GM12873 (cell line): ENCODE measurements at regions not wholly inside any gene's neighbourhood (a gene's known extent, or its start where the extent isn't known, plus 50 kb on each side); places are given as distances from the start of the nearest gene placed in this dataset.

Experiments used
- CTCF ChIP-seq: IDR thresholded peaks from 2 replicates; pipeline ENCODE4 v1.5.1; 2012; ENCODE audit warnings: low read depth, mild to moderate bottlenecking, moderate library complexity, low read length, control low read depth; ENCODE audit not compliant: insufficient read depth; ENCODE audit errors: missing control alignments

- no peak for TF ChIP-seq CTCF
These were observed 404.8 kb upstream of the FAT3 start for GRCh38 chr11:91819777-91820176.

- no peak for TF ChIP-seq CTCF
These were observed 405.4 kb upstream of the FAT3 start for GRCh38 chr11:91819195-91819594.

DNA sequence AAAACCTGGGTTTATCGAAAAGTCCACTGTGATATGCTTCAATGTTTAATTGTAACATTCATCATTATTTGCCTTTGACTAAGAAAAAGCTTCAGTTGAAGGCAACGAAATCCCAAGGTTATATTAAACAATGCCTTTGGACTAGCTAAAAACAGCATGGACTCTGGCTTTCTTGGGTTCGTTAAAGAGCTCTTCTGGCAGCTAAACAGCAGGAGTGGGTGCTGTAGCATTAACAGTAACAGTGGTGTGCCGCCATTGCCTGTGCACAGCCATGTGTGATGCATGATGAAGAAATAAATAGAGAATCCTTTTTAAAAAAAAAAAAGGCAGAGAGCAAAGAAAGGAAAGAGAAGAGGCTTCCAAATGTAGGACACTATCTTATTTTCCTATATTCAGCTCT, 406.6 kb upstream of the FAT3 start:
- no peak for TF ChIP-seq CTCF

DNA sequence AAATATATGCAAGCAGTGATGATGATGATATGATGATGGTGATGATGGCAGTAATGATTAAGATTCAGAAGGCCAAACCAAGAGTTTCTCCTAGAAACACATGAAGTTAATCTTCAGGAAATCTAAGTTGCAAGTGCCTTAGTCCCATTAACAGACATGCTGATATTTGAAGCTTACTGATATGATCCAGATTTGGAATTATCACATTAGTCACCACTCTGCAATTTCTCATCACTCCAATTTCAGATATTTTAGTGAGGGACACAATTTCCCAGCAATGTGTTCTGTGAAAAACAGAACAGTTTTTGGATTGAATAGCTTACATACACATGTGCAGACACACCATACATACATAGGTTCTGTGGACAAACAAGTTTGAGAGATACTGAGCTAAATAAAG, 411.4 kb upstream of the FAT3 start:
- no peak for TF ChIP-seq CTCF

DNA sequence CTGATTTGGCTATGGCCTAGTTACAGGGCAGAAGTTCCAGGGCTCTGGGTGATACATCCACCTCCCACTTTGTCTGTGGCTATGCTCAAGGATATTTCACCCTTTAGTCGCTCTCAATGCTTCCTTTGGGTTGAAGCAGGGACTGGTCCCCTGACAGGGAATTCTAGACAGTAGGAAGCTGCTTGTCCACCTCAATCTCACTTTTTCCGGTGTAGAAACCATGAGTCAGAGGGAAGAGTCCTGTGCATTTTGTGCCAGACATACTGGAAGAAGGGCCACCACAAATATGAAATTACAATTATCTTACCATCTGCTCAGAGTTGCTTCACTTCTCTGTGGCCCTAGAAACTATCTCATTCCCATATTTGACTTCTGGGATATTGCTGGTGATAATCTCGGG, 413.7 kb upstream of the FAT3 start:
- TF ChIP-seq CTCF = no peak

DNA sequence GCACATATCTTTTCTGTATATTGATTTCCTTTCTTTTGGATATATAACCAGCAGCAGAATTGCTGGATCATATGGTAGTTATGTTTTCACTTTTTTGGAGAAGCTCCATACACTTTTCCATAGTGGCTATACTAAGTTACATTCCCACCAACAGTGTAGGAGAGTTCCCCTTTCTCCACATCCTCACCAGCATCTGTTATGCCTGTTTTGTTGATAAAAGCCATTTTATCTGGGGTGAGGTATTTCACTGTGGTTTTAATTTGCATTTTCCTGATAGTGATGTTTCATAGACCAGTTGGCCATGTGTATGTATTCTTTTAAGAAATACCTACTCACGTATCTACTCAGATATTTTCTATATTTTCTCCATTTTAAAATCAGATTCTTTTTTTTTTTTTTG, 419.3 kb upstream of the FAT3 start:
- TF ChIP-seq CTCF = no peak

DNA sequence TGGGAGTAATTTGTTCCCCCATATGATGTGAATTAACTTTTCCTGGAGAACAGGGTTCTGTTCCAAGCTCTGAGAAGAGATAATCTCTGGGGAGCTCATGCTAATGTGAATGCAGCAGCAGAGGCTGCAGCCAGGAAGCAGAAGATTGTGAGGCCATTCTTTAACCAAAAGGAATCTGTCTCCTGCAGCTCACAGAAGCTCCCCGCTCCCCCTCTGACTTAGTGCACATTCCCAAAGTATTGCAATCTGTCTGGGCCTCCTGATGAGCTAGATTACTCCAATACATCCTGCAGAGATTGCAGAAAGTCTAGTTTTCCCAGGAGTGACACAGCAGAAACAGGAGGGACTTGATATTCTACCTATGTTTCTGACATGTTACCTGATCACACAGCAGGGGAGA, 420.6 kb upstream of the FAT3 start:
- no peak for TF ChIP-seq CTCF

DNA sequence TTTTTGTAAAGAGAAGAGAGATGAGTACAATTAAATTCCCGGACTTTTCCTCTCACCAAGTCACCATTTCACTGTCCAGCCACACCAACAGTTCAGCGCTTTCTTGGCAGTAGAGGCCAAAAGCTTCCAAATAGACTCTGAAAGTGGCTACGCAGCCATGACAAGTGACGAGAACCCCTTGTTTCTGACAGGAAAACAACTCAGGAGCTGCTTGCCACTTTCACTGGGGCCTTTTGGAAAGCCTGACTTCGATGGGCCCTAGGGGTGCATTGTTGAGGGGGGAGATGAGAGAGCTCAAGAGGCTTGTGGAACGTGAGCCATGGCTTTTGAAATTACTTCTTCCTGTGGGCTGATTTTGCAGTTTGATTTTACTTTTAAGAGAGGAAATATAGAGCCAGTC, 422.1 kb upstream of the FAT3 start:
- TF ChIP-seq CTCF = no peak
